AG09309 (cell line): ENCODE measurements at regions not wholly inside any gene's neighbourhood (a gene's known extent, or its start where the extent isn't known, plus 50 kb on each side); places are given as distances from the start of the nearest gene placed in this dataset.

ENCODE experiments used
- DNase-seq: peaks from one replicate; pipeline ENCODE4 v3.0.0-alpha.2; 2010; ENCODE audit warnings: low read depth
- H3K4me3 ChIP-seq: 2 replicates; pipeline ENCODE4 v1.5.1; 2011; ENCODE audit warnings: mild to moderate bottlenecking, low read depth, low read length, moderate library complexity; ENCODE audit not compliant: control insufficient read depth
- TF ChIP-seq, protein P1 (sequence below): IDR thresholded peaks from 2 replicates; pipeline ENCODE4 v1.5.1; 2011; ENCODE audit warnings: mild to moderate bottlenecking, low read depth, low read length, inconsistent platforms; ENCODE audit not compliant: insufficient read depth, control insufficient read depth; ENCODE audit errors: missing control alignments

DNA sequence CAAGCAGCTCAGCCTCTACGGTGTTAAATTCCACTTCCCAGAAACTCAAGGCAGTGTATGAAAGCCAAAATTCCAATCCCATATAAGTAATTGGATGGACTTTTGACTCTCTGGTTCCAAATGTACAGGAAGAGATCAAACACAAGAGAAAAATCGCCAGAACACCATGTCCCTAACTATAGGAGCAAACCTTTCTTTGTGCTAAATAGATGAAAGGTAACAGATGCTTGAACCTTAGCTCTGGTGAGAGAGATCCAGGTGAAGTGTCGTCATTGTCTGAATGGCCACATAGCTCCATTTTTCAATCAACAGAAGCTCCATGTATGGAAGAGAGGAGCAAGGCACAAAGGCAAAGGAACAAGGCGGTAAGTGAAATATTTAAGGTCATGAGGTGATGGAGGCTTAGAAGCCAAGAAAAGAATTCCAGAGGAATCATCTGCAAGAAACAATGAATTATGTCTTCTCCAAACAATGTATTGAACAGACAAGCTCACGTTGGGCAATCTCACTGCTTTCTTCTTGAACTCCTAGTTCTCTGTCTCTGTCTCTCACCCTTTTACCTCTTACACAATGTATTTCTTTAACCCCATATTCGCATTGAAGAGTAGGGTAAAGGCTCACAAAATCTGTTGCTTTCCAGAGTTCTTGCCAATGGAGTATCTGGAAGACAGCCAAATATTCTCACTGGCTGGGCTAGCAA is 585.1 kb downstream of the GATA3 start:
- H3K4me3 ChIP-seq = no peak overlapping the region
- TF ChIP-seq, protein P1, sequence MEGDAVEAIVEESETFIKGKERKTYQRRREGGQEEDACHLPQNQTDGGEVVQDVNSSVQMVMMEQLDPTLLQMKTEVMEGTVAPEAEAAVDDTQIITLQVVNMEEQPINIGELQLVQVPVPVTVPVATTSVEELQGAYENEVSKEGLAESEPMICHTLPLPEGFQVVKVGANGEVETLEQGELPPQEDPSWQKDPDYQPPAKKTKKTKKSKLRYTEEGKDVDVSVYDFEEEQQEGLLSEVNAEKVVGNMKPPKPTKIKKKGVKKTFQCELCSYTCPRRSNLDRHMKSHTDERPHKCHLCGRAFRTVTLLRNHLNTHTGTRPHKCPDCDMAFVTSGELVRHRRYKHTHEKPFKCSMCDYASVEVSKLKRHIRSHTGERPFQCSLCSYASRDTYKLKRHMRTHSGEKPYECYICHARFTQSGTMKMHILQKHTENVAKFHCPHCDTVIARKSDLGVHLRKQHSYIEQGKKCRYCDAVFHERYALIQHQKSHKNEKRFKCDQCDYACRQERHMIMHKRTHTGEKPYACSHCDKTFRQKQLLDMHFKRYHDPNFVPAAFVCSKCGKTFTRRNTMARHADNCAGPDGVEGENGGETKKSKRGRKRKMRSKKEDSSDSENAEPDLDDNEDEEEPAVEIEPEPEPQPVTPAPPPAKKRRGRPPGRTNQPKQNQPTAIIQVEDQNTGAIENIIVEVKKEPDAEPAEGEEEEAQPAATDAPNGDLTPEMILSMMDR = no peak
- no peak for DNase-seq

DNA sequence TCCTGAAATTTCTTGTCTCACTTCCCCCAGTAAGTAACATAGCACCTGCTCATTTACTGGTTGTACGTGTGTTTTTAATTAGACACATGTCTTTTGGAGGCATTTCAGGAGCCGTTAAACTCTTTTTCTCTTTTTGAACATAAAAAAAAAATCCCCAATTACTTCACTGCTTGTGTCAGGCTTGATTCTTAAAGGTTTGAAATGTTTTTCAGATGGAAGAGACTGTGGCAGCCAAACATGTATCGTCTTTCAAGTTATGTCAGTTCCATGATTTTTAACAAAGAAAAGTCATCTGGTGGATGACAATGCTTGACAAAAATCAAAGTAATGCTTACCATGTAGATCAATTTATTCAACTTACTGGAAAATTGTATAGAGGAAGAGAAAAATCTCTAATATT is 585.8 kb downstream of the GATA3 start:
- TF ChIP-seq, protein P1 = no peak
- no peak for DNase-seq
- no peak overlapping the region for H3K4me3 ChIP-seq

DNA sequence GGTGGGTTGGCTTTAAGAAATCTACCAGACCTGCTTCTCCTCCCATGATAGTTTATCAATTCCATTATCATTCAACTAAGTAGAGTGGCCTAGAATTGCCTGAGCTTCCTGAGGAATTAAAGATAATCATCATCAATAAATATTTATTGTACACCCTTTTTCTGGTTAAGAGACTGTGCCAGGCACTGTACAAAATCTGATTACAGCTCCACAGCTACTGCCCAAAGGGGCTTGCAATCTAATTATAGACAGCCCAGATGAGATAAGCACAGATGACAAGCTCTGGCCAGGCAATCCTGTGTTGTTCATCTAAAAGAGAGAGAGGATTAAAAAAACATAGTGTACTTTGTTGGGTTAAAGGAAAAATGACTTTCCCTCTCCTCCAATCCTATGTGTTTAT is 586.4 kb downstream of the GATA3 start:
- H3K4me3 ChIP-seq = no peak overlapping the region
- TF ChIP-seq, protein P1 = no peak
- DNase-seq = no peak

DNA sequence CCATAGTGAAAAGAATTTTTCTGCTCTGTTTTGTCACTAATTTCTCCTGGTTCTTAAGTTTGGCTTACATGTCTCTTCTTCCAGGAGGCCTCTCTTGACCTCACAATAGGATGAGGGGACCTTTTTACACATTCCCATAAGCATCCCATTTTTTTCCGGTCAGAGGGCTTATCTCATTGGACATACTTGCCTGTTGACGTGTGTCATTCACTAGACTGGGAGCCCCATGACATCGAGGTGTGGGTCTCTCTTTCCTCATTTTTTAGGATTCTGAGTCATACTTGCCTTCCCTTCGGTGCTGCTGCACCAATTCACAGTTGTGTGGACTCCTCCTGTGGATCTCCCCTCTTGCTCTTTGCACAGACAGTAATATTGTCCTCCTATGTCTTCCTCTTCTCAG is 601.8 kb downstream of the GATA3 start:
- TF ChIP-seq, protein P1 = no peak
- no peak for DNase-seq
- H3K4me3 ChIP-seq = no peak overlapping the region

DNA sequence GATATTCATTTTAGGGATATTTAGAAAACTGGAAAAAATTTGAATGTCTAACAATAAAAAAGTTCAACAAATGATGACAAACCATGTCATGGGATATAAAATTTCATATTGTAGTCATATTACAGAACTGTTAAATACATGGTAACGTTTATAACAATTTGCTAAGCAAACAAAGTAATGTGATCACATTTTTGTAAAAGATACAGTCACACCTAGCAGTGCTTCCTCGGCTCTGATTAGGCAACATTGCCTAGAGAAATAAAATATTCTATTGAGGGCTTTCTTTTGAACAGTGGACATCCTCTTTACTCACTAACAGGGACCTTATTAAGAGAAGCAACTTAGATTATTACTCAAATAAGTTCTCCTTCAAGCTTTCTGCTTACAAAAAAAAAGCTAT is 605.5 kb downstream of the GATA3 start:
- H3K4me3 ChIP-seq = no peak overlapping the region
- DNase-seq = no peak
- TF ChIP-seq, protein P1 = no peak

DNA sequence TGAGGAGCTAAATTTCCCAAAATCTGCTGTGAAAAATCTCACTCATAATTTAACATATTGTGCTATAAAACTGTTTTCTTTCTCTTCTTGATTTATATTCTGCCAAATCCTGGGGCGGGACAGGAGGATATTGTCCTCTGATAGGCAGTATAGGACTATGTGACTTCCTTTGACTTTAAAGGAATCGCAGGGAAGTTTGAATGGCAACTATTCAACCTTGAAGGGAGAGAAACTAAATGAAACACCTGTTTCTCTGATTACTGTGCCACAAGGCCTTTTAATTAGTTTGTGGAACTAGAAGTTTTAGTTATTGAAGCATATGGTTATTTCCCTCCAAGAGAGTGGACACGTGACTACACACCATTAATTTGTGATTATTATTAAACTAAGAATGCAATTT is 607.4 kb downstream of the GATA3 start:
- no peak overlapping the region for H3K4me3 ChIP-seq
- TF ChIP-seq, protein P1 = no peak
- no peak for DNase-seq
